GM19463 (cell line): ENCODE measurements at regions not wholly inside any gene's neighbourhood (a gene's known extent, or its start where the extent isn't known, plus 50 kb on each side); places are given as distances from the start of the nearest gene placed in this dataset.

Experiments used
- ATAC-seq: cut with Tn5 transposase; IDR thresholded peaks from one replicate; pipeline ENCODE4 v1.9.1; 2021; ENCODE audit warnings: mild to moderate bottlenecking, moderate library complexity; ENCODE audit not compliant: unreplicated experiment

- ATAC-seq = no peak
Observed at GRCh38 chr2:221268631-221269030, 303.5 kb downstream of the EPHA4 start.

GRCh38 chr2:221270806-221271205 is 301.3 kb downstream of the EPHA4 start:
- ATAC-seq = no peak

DNA sequence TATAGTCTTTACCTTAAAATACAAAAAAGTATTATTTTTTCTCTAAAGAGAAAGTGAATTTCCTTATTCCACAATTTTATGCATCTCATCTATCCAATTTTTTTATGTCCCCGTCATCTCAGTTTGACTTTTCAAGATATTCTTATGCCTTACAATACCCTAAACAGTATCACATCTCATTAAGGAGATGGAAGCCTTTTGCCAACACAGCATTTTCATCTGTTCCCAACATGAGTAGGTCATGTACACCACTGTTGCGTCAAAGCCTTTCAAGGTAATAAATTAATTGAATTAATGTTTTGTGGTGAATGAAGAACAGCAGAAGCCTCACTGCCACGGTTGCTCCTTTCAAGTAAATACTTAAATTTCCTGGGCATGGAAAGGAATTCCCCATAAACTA is 299.4 kb downstream of the EPHA4 start:
- no peak for ATAC-seq

DNA sequence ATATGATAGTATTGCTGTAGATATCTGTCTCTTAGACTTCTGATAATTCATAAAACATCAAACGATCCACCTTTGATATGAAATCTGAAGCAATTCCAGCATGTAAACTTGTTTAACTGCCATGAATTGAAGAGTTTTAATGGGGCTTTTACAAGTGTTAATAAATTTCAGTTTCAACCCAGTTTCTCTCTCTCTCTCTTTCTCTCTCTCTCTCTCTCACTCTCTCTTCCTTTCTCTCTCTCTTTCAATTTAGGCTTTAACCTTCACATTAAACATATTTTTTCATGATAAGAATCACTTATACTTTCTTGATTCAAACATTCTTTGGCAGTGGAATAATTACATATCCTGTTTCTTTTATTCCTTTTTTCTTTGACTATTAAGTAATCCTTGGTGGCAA is 296.1 kb downstream of the EPHA4 start:
- no peak for ATAC-seq

- ATAC-seq = no peak
Observed at GRCh38 chr2:221276601-221277000, 295.5 kb downstream of the EPHA4 start.

GRCh38 chr2:221282386-221282785 is 289.7 kb downstream of the EPHA4 start:
- no peak for ATAC-seq

DNA sequence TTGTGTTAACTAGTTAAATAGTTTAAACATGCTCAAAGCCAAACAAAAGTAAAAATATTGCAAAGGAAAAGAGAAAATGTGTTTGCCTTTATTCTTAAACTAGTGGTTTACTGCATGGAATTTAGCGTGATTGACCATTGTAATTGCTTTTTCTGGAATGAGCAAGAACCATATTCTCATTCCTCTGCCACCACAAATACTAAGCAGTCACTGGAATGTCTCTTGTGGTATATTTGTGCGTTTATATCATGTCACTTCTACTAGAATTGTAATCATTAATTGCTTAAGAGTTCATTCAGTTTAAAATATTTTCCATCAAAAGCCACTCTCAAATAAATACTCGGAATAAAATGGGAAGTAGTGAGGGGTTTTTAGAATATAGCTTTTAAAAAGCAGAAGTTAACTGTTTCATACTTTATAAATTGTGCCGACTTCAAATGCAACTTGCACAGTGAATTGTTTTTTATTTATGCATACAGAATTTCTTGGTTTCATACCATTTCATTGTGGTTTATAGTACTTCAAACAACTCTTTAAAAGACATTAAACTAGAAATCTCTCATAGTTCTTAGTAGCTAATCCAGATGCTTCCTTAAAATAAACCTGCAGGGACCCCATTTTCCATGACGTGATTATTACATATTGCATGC is 288.1 kb downstream of the EPHA4 start:
- ATAC-seq = no peak

GRCh38 chr2:221285148-221285547 is 287.0 kb downstream of the EPHA4 start:
- ATAC-seq = no peak

GRCh38 chr2:221286406-221286805 is 285.7 kb downstream of the EPHA4 start:
- no peak for ATAC-seq

GRCh38 chr2:221289389-221289788 is 282.7 kb downstream of the EPHA4 start:
- ATAC-seq = peak; percentile 57

GRCh38 chr2:221289846-221290245 is 282.3 kb downstream of the EPHA4 start:
- ATAC-seq = no peak

GRCh38 chr2:221293949-221294742 is 278.0 kb downstream of the EPHA4 start:
- ATAC-seq = no peak

DNA sequence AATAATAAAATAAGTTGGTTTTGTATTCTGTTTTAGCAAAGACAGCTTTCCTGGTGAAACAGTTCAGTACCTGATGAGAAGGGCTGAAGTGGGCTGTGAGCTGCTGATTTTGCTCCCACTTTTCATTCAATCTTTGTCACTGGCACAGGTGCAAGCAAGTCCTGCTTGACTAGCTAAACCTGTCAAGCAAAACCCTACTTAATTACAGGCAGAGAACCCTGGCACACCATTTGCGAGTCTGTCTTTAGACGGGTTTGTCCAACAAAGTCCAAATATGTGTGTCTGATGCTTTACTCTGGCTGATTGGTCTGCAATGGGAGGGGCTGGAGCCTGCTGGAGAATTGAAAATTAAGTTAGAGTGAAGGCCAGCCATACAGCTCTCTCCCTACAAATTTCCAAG is 267.2 kb downstream of the EPHA4 start:
- ATAC-seq = no peak

GRCh38 chr2:221308507-221309066 is 263.5 kb downstream of the EPHA4 start:
- no peak for ATAC-seq

DNA sequence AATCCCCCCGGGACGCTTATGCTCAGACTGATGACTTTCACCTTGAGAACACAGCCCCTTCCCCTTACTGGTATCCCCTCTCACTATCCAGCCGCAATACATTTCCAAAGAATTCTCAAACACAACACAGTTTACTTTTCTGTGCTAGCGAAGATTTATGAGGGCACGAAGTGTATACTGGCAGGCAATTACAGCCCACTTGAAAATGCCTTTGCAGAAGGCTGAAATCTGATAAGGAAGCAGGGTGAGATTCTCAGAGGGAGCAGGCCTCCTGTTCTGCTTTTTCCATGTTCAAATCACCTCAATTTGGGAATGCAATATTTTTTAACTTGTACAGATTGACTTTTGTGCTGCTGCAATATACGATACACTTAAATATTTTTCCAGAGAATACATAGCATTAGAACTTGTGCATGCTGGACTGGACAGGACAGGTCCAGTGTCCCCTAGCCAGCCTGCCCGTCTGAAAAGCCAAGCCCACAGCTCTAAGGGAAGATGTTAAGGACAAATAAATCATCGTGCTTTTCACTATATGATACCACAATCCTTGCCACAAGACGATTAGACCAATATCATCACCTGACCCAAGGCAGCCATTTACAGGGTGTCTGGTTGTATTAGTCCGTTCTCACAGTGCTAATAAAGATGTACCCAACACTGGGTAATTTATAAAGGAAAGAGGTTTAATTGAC is 262.1 kb downstream of the EPHA4 start:
- ATAC-seq = no peak

DNA sequence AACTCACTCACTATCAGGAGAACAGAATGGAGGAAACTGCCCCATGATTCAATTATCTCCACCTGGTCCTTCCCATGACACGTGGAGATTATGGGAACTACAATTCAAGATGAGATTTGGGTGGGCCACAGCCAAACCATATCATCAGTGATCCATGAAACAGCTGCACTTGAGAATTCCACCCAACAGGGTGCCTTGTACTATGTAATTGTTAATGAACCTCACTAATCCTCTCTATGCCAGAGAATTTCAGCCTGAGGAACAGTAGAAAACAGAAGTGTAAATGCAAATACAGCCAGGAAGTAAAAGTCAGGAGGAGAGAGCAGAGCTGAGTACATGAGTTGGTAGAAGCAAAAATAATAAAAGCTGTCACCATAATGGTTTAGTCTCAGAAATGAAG is 261.4 kb downstream of the EPHA4 start:
- ATAC-seq = no peak

DNA sequence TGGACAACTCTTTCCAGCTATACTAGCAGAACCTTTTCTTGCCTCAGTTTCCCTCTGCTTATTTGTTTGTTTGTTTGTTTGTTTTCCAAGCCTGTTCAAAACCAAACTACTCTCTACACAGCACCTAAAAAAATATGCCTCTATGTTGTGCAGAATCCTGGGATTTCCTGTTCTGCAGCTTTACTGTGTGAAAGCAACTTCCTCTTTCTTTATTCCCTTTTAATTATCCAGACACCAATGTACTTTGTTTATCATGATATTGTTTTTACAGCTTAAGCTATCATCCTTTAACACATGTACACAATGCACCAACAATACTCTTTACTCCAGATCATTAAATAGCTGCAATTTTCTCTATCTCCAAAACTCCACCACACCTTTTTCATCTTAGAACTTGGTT is 259.5 kb downstream of the EPHA4 start:
- no peak for ATAC-seq

DNA sequence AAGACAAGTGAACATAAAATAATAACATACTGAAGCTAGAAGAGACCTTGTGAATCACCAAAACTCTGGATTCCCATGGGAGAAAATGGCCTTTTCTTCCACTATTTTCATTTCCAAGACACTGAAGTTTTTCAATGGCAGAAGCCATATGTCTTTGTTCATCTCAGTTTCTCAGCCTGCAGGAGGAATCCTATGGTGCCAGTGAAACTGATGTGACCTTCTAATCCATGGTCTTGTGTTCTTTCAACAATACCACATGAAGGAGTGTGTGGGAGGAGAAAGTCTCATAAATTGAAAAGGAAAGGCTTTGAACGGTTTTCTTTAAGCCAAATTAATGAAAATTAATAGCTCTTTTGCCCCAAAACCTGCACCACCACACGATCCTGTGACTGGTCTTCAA is 257.3 kb downstream of the EPHA4 start:
- ATAC-seq = no peak

GRCh38 chr2:221318376-221319130 is 253.6 kb downstream of the EPHA4 start:
- no peak for ATAC-seq

GRCh38 chr2:221322741-221323140 is 249.4 kb downstream of the EPHA4 start:
- ATAC-seq = no peak

DNA sequence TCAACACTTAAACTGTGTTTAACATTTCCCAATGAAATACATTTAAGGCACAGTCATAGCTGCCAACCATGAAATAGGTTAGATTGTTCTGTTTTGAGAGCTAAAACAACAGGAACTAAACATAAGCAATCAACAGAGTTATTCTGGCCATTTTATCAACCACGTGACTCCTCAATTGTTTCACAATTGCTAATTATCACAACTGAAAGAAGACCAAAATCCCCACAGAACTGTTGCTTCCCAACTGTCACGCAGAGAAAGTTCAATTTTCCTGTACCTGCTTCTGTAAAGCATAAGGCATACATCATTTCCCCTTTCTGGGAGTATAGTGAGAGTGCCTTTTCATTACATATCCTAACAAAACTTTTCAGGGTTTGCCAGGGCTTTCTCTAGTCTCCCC is 248.6 kb downstream of the EPHA4 start:
- no peak for ATAC-seq
